ENCODE measurements at regions not wholly inside any gene's neighbourhood (a gene's known extent, or its start where the extent isn't known, plus 50 kb on each side); places are given as distances from the start of the nearest gene placed in this dataset.

GRCh38 chr5:123708074-123708806 is 196.3 kb downstream of the CSNK1G3 start:
- Histone ChIP-seq H3K79me2 (ENCODE audit: insufficient read depth, low read depth) (no peaks in the 10 kb centered on the region), H2AFZ (ENCODE audit: low read depth) (no peak overlapping the region), H3K4me2 (no peak overlapping the region), H4K20me1 (ENCODE audit: insufficient read depth) (no peaks in the 10 kb centered on the region), H3K4me3 (IDR thresholded peaks at IDR 0.05; ENCODE audit: insufficient read depth, low read depth, low read length) (no peak overlapping the region), H3K27ac (no peak overlapping the region), H3K27me3 (ENCODE audit: insufficient read depth, low read depth) (no peaks in the 10 kb centered on the region), H3K36me3 (ENCODE audit: insufficient read depth) (no peaks in the 10 kb centered on the region), H3K4me1 (ENCODE audit: low read depth, poor library complexity, severe bottlenecking) (no peaks in the 10 kb centered on the region), H3K9ac (no peak overlapping the region)
- TF ChIP-seq CTCF (conservative IDR thresholded peaks at IDR 0.05; ENCODE audit: low read depth, low read length): no peak

GRCh38 chr5:123706531-123706930 is 194.6 kb downstream of the CSNK1G3 start:
- Histone ChIP-seq H3K27me3 (ENCODE audit: insufficient read depth, low read depth) (no peaks in the 10 kb centered on the region), H4K20me1 (ENCODE audit: insufficient read depth) (no peaks in the 10 kb centered on the region), H3K27ac (no peak overlapping the region), H3K36me3 (ENCODE audit: insufficient read depth) (no peaks in the 10 kb centered on the region), H3K4me3 (IDR thresholded peaks at IDR 0.05; ENCODE audit: insufficient read depth, low read depth, low read length) (no peak overlapping the region), H3K9ac (no peak overlapping the region), H3K79me2 (ENCODE audit: insufficient read depth, low read depth) (no peaks in the 10 kb centered on the region), H3K4me1 (ENCODE audit: low read depth, poor library complexity, severe bottlenecking) (no peaks in the 10 kb centered on the region), H3K4me2 (no peak overlapping the region), H2AFZ (ENCODE audit: low read depth) (no peak overlapping the region)
- no peak for TF ChIP-seq CTCF (conservative IDR thresholded peaks at IDR 0.05; ENCODE audit: low read depth, low read length)

GRCh38 chr5:123705741-123706140 is 193.8 kb downstream of the CSNK1G3 start:
- Histone ChIP-seq H3K27me3 (ENCODE audit: insufficient read depth, low read depth) (no peaks in the 10 kb centered on the region), H3K4me3 (IDR thresholded peaks at IDR 0.05; ENCODE audit: insufficient read depth, low read depth, low read length) (no peak overlapping the region), H3K79me2 (ENCODE audit: insufficient read depth, low read depth) (no peaks in the 10 kb centered on the region), H3K4me2 (no peak overlapping the region), H3K4me1 (ENCODE audit: low read depth, poor library complexity, severe bottlenecking) (no peaks in the 10 kb centered on the region), H3K27ac (no peak overlapping the region), H4K20me1 (ENCODE audit: insufficient read depth) (no peaks in the 10 kb centered on the region), H2AFZ (ENCODE audit: low read depth) (no peak overlapping the region), H3K9ac (no peak overlapping the region), H3K36me3 (ENCODE audit: insufficient read depth) (no peaks in the 10 kb centered on the region)
- no peak for TF ChIP-seq CTCF (conservative IDR thresholded peaks at IDR 0.05; ENCODE audit: low read depth, low read length)

- Histone ChIP-seq H3K36me3 (ENCODE audit: insufficient read depth) (no peaks in the 10 kb centered on the region), H3K4me3 (IDR thresholded peaks at IDR 0.05; ENCODE audit: insufficient read depth, low read depth, low read length) (no peak overlapping the region), H3K27ac (no peak overlapping the region), H3K27me3 (ENCODE audit: insufficient read depth, low read depth) (no peaks in the 10 kb centered on the region), H3K4me2 (no peak overlapping the region), H3K4me1 (ENCODE audit: low read depth, poor library complexity, severe bottlenecking) (no peaks in the 10 kb centered on the region), H3K79me2 (ENCODE audit: insufficient read depth, low read depth) (no peaks in the 10 kb centered on the region), H2AFZ (ENCODE audit: low read depth) (no peak overlapping the region), H4K20me1 (ENCODE audit: insufficient read depth) (no peaks in the 10 kb centered on the region), H3K9ac (no peak overlapping the region)
- no peak for TF ChIP-seq CTCF (conservative IDR thresholded peaks at IDR 0.05; ENCODE audit: low read depth, low read length)
Measured at GRCh38 chr5:123701511-123702200, 189.7 kb downstream of the CSNK1G3 start.
